NCI-H187 (cell line): ENCODE measurements at regions not wholly inside any gene's neighbourhood (a gene's known extent, or its start where the extent isn't known, plus 50 kb on each side); places are given as distances from the start of the nearest gene placed in this dataset.

Experiments used
- DNase-seq, 2 experiments: peaks; one replicate each; lab custom pipeline; 2025; lab: John Stamatoyannopoulos, UW

GRCh38 chr2:216808805-216809425 lies 50.9 kb downstream of the TNP1 start:
- no peak for DNase-seq

GRCh38 chr2:216807857-216808272 lies 52.0 kb downstream of the TNP1 start:
- DNase-seq: peak; percentile 45 to 47

DNA sequence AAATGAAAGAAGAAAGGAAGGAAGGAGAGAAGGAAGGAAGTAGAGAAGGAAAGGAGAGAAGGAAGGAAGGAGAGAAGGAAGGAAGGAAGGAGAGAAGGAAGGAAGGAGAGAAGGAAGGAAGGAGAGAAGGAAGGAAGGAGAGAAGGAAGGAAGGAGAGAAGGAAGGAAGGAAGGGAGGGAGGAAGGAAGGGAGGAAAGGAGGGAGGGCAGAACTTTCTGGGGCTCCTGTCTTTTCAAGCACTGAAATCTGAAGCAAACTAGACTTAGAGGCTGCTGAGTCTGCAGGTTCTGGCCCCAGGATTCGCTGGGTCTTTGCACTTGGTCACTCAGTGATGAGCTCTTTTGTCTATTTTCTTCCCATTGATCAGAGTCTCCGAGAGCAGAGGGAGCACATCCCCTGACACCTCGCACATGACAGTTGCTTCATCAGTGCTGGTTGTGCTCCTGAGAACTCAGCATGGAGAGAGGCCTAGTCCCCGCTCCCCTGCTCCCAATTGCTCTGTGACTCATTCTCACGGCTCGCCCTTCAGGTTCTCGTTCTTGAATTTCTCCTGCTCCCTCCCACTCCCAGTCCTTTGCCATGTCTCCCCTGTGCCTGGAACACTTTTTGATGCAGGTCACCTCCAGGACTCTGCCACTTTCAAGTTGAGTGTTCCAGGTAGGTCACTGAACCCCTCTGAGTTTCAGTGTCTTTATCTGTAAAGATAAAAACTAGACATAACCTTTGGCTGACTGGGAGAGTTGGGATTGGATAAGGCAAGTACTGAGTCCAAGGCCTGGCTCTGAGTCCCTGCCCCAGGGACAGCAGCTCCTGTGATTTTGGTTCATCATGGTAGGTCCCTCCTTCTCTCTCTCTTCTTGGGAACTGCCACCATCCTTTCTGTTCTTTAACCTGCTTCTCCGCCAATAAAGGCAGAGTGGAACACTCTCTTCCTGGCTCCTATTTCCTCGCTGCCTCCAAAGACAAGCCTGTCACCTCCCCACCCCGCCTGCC lies 55.2 kb downstream of the TNP1 start:
- DNase-seq: no peak

- no peak for DNase-seq
These were observed 56.1 kb downstream of the TNP1 start for GRCh38 chr2:216803791-216804190.

- no peak for DNase-seq
These were observed 57.2 kb downstream of the TNP1 start for GRCh38 chr2:216802516-216803215.

DNA sequence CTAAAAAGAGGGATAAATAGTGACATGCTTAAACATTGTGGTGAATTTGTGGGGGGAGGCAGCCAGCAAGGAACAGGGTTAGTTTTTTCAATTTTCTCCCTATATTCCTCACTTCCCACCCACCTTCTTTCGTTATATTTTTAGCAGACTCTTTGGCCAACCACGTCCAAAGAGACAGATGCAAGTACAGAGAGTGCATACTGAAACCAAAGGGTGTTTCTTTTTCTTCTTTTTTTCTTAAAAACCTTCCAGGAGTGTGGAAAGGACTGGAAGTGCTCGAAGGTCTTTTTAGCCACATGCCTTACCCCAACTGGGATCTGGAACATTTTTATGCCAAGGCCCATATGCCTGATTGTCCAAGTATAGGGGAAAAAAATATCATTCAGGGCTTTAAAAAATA lies 59.0 kb downstream of the TNP1 start:
- no peak for DNase-seq

GRCh38 chr2:216799873-216800431 lies 59.9 kb downstream of the TNP1 start:
- DNase-seq: no peak

- no peak for DNase-seq
These were observed 63.6 kb downstream of the TNP1 start for GRCh38 chr2:216796115-216796840.

- DNase-seq: no peak
These were observed 66.5 kb downstream of the TNP1 start for GRCh38 chr2:216793386-216793785.

DNA sequence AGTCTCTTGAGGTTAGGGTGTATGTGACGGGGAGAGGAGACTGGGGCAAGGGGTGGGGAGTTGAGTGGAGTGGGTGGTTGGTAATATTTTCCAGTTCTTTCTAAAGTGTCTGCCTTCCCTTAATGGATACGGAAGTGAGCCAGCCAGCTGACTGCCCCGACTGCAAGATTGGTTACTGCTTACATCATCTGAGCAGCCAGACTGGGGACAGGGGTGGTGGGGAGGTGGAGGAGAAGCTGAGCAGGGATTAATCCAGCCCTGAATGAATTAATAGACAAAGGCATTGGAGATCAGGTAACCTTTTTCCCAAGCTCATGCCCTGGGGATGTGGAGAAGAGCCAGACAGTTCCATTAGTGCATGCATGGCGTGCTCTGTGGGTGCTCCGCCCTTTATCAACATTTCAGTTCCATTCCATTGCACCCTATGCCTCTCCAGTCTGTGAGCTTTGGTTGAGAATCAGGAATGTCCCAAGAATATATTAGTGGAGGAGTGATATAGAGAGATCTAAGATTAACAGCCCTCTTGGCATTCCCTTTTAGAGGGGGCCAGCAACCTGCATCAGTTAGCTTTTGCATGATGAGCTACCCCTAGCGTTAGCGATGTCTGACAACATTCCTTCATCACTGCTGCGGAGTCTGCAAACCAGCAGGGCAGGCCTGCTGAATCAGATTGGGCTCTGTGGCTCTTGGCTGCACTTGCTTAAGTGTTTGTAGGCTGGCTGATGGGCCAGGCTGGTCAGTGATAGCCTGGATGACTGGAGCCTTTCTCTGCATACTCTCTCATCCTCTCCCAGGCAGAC lies 67.4 kb downstream of the TNP1 start:
- no peak for DNase-seq

GRCh38 chr2:216791303-216791702 lies 68.6 kb downstream of the TNP1 start:
- no peak for DNase-seq

- no peak for DNase-seq
These were observed 70.8 kb downstream of the TNP1 start for GRCh38 chr2:216789081-216789480.

GRCh38 chr2:216787851-216788540 lies 71.9 kb downstream of the TNP1 start:
- peak in 1 of 2 experiments; percentile 45 for DNase-seq

DNA sequence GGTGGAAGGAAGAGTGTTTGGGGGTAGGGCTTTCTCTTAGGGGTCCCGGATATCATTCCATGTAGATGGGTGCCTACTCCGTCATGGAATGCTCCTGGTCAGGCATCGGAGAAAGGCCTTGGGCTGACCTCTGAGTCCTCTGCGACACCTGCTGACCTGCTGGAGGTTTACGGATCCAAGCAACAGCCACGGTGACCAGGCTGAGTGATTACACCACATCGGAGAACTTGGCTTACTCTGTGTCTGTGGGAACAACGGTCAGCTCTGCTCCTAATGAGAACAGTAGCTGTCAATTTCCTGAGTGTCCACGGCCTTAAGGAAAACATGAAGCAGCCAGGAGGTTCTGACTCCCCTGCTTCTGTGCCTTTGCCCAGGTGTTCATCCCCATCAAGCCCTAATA lies 73.2 kb downstream of the TNP1 start:
- DNase-seq: no peak

GRCh38 chr2:216784456-216784855 lies 75.4 kb downstream of the TNP1 start:
- no peak for DNase-seq

DNA sequence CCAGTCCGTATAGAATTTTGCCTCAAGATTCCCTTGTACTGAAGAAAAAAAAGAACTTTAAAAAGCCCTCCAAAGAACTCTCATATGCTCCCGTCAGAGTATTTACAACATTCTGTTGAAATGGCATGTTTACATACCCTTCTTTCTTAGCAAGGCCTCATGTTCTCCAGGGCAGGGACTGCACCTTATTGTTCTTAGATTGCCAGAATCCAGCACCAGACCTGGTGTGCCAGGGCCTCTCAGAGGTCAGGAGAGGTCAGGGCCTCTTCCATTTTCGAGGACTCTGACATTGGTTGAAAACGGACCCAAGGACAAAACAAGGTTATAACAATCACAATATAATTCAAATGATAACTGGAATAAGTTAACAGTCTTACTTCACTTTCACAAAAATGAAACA lies 78.2 kb downstream of the TNP1 start:
- no peak for DNase-seq

DNA sequence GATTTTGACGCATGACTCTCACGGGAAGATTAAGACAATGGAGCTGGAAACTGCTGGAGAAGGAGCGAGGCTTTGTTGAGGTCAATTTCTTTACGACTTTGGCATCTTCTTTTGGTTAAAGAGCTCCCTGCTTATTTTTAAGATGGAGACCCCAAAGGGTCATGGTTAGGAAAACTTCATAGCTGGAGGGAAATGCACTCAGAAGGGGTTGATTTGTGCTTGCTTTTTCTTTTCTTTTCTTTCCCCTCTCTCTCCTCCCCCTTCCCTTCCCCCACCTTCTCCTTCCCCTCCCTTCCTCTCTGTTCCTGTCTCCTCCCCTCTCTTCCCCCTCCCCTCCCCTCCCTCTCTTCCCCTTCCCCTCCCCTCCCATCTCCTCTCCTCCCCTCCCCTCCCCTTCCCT lies 79.0 kb downstream of the TNP1 start:
- no peak for DNase-seq

DNA sequence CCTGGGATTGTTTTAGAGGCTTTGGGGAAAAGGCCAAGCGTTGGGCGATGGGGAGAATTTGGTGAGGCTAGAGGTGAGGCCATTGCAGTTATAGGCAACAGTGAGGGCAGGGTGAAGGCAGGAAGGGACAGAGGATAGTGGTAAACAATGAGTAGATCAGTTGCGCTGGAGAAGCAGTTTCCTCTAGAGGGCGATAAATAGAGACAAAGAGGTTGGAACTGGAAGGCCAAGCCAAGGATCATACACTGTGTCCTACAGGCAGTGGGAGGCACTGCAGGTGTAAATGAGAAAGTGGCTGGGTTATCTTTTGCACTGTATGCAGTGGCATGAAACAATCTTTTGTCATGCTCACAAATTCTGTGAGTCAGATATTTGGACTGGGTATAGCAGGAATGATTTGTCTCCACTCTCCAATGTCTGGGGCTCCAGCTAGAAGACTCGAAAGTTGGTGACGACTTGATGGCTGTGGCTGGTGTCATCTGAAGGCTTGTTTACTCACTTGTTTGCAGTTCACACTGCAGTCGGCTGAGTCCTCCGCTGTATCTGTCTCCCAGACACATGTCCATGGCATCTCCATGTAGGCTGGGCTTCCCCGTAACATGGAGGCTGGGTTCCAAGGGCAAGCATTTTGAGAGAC lies 82.1 kb downstream of the TNP1 start:
- no peak for DNase-seq

DNA sequence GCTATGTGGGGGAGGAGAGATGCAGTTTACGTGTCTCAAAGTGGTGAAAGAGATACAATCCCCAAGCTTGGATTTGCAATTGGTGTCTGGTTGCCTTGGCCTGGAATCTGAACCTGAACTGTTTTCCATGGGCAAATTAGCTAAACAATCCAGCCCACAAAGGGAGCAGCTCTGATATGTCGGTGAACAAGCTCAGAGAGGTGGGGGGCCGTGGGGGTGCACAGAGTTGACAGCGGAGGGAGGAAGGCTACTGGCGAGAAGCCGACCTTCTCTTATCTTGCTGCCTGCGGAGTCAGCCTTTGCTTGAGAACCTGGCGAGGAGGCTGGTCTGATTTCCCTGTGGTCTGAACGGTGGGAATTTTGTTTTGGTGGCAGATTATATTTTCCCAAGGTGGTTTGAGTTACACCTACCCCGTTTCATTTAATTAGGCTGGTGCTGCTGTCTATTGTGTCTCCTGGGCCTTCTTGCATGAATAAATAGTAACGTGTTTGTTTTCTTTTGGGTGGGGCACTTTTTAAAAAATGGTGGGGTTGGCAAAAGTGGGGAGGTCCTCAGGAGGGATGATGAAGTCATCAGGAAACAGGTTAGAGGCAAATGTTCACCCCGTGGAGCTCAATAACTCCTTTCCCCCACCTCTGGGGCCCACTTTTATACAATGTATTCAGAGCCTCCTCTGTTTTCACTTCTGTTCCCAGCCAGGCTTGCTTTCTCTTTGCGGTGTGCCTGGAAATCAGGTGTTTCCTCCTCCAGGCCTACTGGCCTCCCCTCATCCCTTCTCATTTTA lies 80.9 kb upstream of the IGFBP5 start:
- DNase-seq: no peak
